Fibroblast of mammary gland (primary cell): ENCODE measurements at regions not wholly inside any gene's neighbourhood (a gene's known extent, or its start where the extent isn't known, plus 50 kb on each side); places are given as distances from the start of the nearest gene placed in this dataset.

Experiments
- DNase-seq: peaks from one replicate; pipeline ENCODE4 v3.0.0-alpha.2; 2010; ENCODE audit warnings: low read depth
- H3K4me3 ChIP-seq: 2 replicates; pipeline ENCODE4 v1.5.1; 2011; ENCODE audit warnings: low read depth, mild to moderate bottlenecking, low read length, moderate library complexity; ENCODE audit not compliant: control insufficient read depth
- TF ChIP-seq, protein P1 (sequence below): conservative IDR thresholded peaks from 2 replicates; pipeline ENCODE4 v1.5.1; 2011; ENCODE audit warnings: low read depth, low read length, inconsistent platforms; ENCODE audit not compliant: control insufficient read depth, insufficient read depth

GRCh38 chr6:102549221-102549874, 1155.8 kb downstream of the GRIK2 start:
- TF ChIP-seq, protein P1, sequence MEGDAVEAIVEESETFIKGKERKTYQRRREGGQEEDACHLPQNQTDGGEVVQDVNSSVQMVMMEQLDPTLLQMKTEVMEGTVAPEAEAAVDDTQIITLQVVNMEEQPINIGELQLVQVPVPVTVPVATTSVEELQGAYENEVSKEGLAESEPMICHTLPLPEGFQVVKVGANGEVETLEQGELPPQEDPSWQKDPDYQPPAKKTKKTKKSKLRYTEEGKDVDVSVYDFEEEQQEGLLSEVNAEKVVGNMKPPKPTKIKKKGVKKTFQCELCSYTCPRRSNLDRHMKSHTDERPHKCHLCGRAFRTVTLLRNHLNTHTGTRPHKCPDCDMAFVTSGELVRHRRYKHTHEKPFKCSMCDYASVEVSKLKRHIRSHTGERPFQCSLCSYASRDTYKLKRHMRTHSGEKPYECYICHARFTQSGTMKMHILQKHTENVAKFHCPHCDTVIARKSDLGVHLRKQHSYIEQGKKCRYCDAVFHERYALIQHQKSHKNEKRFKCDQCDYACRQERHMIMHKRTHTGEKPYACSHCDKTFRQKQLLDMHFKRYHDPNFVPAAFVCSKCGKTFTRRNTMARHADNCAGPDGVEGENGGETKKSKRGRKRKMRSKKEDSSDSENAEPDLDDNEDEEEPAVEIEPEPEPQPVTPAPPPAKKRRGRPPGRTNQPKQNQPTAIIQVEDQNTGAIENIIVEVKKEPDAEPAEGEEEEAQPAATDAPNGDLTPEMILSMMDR = no peak
- no peak overlapping the region for H3K4me3 ChIP-seq
- DNase-seq = no peak

DNA sequence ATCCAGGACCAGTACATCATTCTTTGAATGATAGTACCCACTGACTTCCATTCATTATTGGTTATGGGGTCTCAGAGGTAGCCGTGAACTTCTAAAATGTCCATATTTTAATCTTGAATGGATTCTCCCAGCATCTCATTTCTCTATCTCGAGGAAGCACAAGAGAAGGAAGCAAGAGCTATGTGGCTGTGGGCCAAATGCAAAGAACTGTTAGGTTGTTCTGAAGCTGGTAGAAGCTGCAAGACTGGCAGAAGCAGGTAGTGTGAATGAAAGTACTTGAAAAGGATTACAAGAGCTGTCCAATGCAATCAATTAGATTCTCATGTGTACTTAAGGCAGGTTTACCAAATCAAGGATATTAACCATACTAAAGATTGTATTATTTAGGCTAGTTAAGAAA, 1131.8 kb downstream of the GRIK2 start:
- H3K4me3 ChIP-seq = no peak overlapping the region
- TF ChIP-seq, protein P1 = no peak
- DNase-seq = no peak

GRCh38 chr6:102520966-102521365, 1127.5 kb downstream of the GRIK2 start:
- no peak for DNase-seq
- TF ChIP-seq, protein P1 = no peak
- H3K4me3 ChIP-seq = no peak overlapping the region

DNA sequence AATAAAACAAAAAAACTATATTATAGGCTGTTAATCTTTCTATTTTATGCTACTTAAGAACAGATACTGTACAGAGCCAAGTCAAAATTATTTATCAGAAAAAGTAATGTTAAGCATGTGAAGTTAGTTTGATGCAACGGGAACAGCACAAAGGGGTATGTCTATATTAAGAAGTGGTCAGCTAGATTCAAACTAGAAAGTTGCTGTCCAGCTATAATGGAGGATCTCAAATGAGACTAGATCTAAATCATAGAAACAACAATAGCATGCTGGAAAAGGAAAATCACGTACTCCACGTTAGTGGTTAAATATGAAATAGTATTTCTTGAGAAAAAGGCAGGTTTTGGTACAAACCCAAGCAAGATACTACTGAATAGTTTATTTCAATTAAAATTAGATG, 1124.0 kb downstream of the GRIK2 start:
- no peak for DNase-seq
- TF ChIP-seq, protein P1 = no peak
- no peak overlapping the region for H3K4me3 ChIP-seq

DNA sequence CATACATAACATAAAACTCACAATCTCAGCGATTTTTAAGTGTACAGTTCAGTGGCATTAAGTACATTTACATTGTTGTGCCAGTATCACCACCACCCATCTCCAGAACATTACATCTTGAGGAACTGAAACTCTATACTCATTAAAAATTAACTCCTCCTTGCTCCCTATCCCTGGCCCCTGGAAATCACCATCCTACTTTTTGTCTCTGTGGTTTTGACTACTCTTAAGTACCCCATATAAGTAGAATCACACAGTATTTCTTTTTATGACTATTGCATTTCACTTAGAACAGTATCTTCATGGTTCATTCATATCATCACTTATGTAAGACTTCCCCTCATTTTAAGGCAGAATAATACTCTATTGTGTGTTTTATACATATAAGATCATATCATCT, 1108.1 kb downstream of the GRIK2 start:
- TF ChIP-seq, protein P1 = no peak
- H3K4me3 ChIP-seq = no peak overlapping the region
- DNase-seq = no peak

GRCh38 chr6:102494808-102495207, 1101.3 kb downstream of the GRIK2 start:
- no peak for DNase-seq
- H3K4me3 ChIP-seq = no peak overlapping the region
- TF ChIP-seq, protein P1 = no peak

DNA sequence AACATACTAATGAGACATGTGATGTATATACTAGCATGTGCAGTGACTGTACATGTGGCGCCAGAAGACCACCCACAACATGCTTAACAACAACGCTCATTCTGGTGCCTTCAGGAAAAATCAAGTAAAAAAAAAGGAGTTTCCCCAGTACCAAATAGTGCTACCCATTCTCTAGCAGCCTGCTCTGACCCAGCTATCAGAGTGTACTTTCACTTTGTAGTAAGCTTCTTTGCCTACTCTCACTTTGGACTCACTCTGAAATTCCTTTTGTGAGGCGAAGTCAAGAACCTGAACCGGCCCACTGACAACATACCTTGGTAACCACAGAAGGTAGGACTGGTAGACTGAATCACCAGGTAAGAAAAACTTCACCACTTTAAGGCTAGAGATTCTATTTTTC, 1100.0 kb downstream of the GRIK2 start:
- H3K4me3 ChIP-seq = no peak overlapping the region
- TF ChIP-seq, protein P1 = no peak
- DNase-seq = no peak
